ENCODE measurements at regions not wholly inside any gene's neighbourhood (a gene's known extent, or its start where the extent isn't known, plus 50 kb on each side); places are given as distances from the start of the nearest gene placed in this dataset.

- Histone ChIP-seq H3K56ac (replicated peaks; ENCODE audit: insufficient read length, low read depth, low read length) (no peak overlapping the region), H2BK15ac (ENCODE audit: low read length) (no peak overlapping the region), H2BK20ac (ENCODE audit: low read length) (no peak overlapping the region), H2BK12ac (ENCODE audit: low read depth, low read length) (no peak overlapping the region), H3K18ac (ENCODE audit: extremely low read depth, low read length) (no peak overlapping the region), H3K9ac (replicated peaks in 1 of 4; ENCODE audit: extremely low read depth in 1 of 4, low read depth in 3 of 4, low read length in 3 of 4) (no peak overlapping the region), H4K8ac (ENCODE audit: extremely low read depth, insufficient read depth, low read length) (no peak overlapping the region), H2AK5ac (ENCODE audit: low read depth, low read length) (no peak overlapping the region), H3K4me3 (ENCODE audit: extremely low read depth in 1 of 4, insufficient read depth in 2 of 4, low read depth in 3 of 4, low read length in 4 of 4) (no peak overlapping the region), H3K27me3 (replicated peaks in 1 of 4; ENCODE audit: control insufficient read depth in 3 of 4, extremely low read depth in 1 of 4, insufficient read depth in 3 of 4, low read length in 3 of 4) (no peaks in the 10 kb centered on the region), H4K91ac (replicated peaks; ENCODE audit: insufficient read length, low read length) (no peak overlapping the region), H3K79me1 (ENCODE audit: low read depth, low read length) (no peaks in the 10 kb centered on the region), H3K9me3 (ENCODE audit: insufficient read depth in 2 of 2, low read depth in 1 of 2, low read length in 1 of 2) (peaks cover 7 to 43% of the 10 kb centered on the region in 2 experiments; a peak in 3 of 4 replicates), H3K4ac (replicated peaks; ENCODE audit: insufficient read length, low read depth, low read length) (no peak overlapping the region), H3K27ac (ENCODE audit: low read depth, low read length) (no peak overlapping the region), H3K36me3 (ENCODE audit: control insufficient read depth in 2 of 4, insufficient read depth in 4 of 4, low read length in 3 of 4) (no peaks in the 10 kb centered on the region), H2BK5ac (ENCODE audit: low read depth, low read length) (no peak overlapping the region), H2AFZ (ENCODE audit: low read length) (no peak overlapping the region), H3K23ac (ENCODE audit: insufficient read length) (no peak overlapping the region), H2BK120ac (replicated peaks; ENCODE audit: low read depth, low read length) (no peak overlapping the region), H4K5ac (ENCODE audit: insufficient read length, low read depth, low read length) (no peak overlapping the region), H3K23me2 (ENCODE audit: low read depth, low read length) (peaks cover 3% of the 10 kb centered on the region; the same call in 1 of the 2 replicates), H3K14ac (ENCODE audit: insufficient read length) (no peak overlapping the region), H3K79me2 (ENCODE audit: control insufficient read depth in 1 of 2, insufficient read depth in 2 of 2, low read length in 2 of 2) (no peaks in the 10 kb centered on the region), H3K4me1 (replicated peaks in 1 of 4; ENCODE audit: control insufficient read depth in 3 of 4, insufficient read depth in 4 of 4, low read length in 3 of 4) (no peaks in the 10 kb centered on the region), H4K20me1 (replicated peaks in 1 of 2; ENCODE audit: control insufficient read depth in 1 of 2, insufficient read depth in 2 of 2, low read length in 2 of 2) (no peaks in the 10 kb centered on the region), H3K4me2 (ENCODE audit: insufficient read depth in 1 of 2, low read depth in 2 of 2, low read length in 2 of 2) (no peak overlapping the region)
- WGBS, 2 experiments (ENCODE audit: extremely low coverage in 1 of 2, insufficient coverage in 1 of 2, insufficient read length in 1 of 2, insufficient replicate concordance in 2 of 2, low coverage in 1 of 2, low lambda C conversion rate in 2 of 2, missing lambda C conversion rate in 1 of 2): 74% methylated on average over 8 of the region's 9 CpGs; no CpG with 5 or more reads in 1 of the 2 experiments
- FAIRE-seq: no peak
- no peak for TF ChIP-seq RBBP5 (IDR thresholded peaks at IDR 0.05; ENCODE audit: borderline replicate concordance, low read depth, low read length)
- no peak for TF ChIP-seq CEBPB (IDR thresholded peaks at IDR 0.05; ENCODE audit: low read depth, low read length)
- TF ChIP-seq ZNF274 (IDR thresholded peaks at IDR 0.05; ENCODE audit: borderline replicate concordance, extremely low read depth, low read length): no peak
- TF ChIP-seq E2F6 (IDR thresholded peaks at IDR 0.05): no peak
- no peak for TF ChIP-seq TAF1 (IDR thresholded peaks at IDR 0.05; ENCODE audit: low read depth, low read length)
- DNase-seq (ENCODE audit: low read depth in 1 of 2, low spot score in 2 of 2): no peak
- CTCF ChIA-PET (ENCODE audit: partially characterized antibody): no interaction called here
- POLR2A ChIA-PET (ENCODE audit: partially characterized antibody): no interaction called here
These were observed 306.2 kb downstream of the FAM72C start for GRCh38 chr1:143665606-143666005.
